ENCODE measurements at regions not wholly inside any gene's neighbourhood (a gene's known extent, or its start where the extent isn't known, plus 50 kb on each side); places are given as distances from the start of the nearest gene placed in this dataset.

- no peak for TF ChIP-seq CTCF (IDR thresholded peaks at IDR 0.05; ENCODE audit: low read length, missing control alignments)
- H3K4me3 ChIP-seq (replicated peaks; ENCODE audit: low read depth, low read length): no peak overlapping the region
- no peak for DNase-seq (ENCODE audit: low read depth)
Observed at GRCh38 chr1:102783487-102783886, 324.8 kb downstream of the COL11A1 start.

- no peak for TF ChIP-seq CTCF (IDR thresholded peaks at IDR 0.05; ENCODE audit: low read length, missing control alignments)
- no peak for DNase-seq (ENCODE audit: low read depth)
- H3K4me3 ChIP-seq (replicated peaks; ENCODE audit: low read depth, low read length): no peak overlapping the region
Observed at GRCh38 chr1:102782144-102782543, 326.2 kb downstream of the COL11A1 start.

- no peak for DNase-seq (ENCODE audit: low read depth)
- no peak overlapping the region for H3K4me3 ChIP-seq (replicated peaks; ENCODE audit: low read depth, low read length)
- TF ChIP-seq CTCF (IDR thresholded peaks at IDR 0.05; ENCODE audit: low read length, missing control alignments): no peak
Observed at GRCh38 chr1:102776071-102776470, 332.3 kb downstream of the COL11A1 start.

GRCh38 chr1:102772831-102773230 is 335.5 kb downstream of the COL11A1 start:
- no peak overlapping the region for H3K4me3 ChIP-seq (replicated peaks; ENCODE audit: low read depth, low read length)
- no peak for DNase-seq (ENCODE audit: low read depth)
- TF ChIP-seq CTCF (IDR thresholded peaks at IDR 0.05; ENCODE audit: low read length, missing control alignments): no peak

- H3K4me3 ChIP-seq (replicated peaks; ENCODE audit: low read depth, low read length): no peak overlapping the region
- no peak for TF ChIP-seq CTCF (IDR thresholded peaks at IDR 0.05; ENCODE audit: low read length, missing control alignments)
- no peak for DNase-seq (ENCODE audit: low read depth)
Observed at GRCh38 chr1:102758418-102758817, 349.9 kb downstream of the COL11A1 start.

- no peak overlapping the region for H3K4me3 ChIP-seq (replicated peaks; ENCODE audit: low read depth, low read length)
- no peak for DNase-seq (ENCODE audit: low read depth)
- no peak for TF ChIP-seq CTCF (IDR thresholded peaks at IDR 0.05; ENCODE audit: low read length, missing control alignments)
Observed at GRCh38 chr1:102757363-102757762, 351.0 kb downstream of the COL11A1 start.

- DNase-seq (ENCODE audit: low read depth): no peak
- no peak for TF ChIP-seq CTCF (IDR thresholded peaks at IDR 0.05; ENCODE audit: low read length, missing control alignments)
- no peak overlapping the region for H3K4me3 ChIP-seq (replicated peaks; ENCODE audit: low read depth, low read length)
Observed at GRCh38 chr1:102751111-102751510, 357.2 kb downstream of the COL11A1 start.

Measured in fibroblast of pulmonary artery (primary cell).